ENCODE measurements at regions not wholly inside any gene's neighbourhood (a gene's known extent, or its start where the extent isn't known, plus 50 kb on each side); places are given as distances from the start of the nearest gene placed in this dataset.

DNA sequence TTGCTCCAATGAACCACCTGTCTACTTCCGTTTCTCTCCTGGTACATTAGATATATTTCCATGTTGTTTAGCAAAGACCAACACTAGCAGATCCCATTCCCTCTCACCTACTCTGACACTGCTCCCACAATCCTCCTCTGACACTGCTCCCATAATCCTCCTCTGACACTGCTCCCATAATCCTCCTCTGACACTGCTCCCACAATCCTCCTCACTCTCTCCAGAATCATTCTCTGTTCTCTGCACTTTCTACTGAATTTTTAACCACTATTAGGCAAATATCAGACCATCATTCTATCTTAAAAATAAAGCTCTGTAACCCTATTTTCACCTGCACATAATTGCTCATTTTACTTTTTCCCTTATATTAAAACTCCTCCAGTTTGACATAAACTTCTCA lies 578.5 kb upstream of the PCDH20 start:
- TF ChIP-seq GATA2 (IDR thresholded peaks at IDR 0.05; ENCODE audit: low read depth, low read length) (no peak), GATA3 (IDR thresholded peaks at IDR 0.05; ENCODE audit: low read depth, low read length) (no peak)

DNA sequence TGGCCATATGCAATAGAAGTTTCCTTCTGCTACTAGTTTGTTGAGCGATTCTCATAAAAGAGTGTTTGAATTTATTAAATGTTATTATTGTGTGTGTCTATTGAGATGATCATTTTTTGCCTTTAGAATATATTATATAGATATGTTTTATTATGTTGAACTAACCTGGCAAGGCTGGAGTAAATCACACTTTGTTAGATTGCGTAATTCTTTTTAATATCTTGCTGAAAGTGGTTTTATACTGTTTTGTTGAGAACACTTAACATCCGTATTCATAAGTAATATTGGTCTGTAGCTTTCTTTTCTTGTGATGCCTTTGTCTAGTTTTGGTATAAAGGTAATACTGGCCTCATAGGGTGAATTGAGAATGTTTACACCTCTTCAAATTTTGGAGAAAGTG lies 574.3 kb upstream of the PCDH20 start:
- TF ChIP-seq GATA3 (IDR thresholded peaks at IDR 0.05; ENCODE audit: low read depth, low read length) (no peak), GATA2 (IDR thresholded peaks at IDR 0.05; ENCODE audit: low read depth, low read length) (no peak)

DNA sequence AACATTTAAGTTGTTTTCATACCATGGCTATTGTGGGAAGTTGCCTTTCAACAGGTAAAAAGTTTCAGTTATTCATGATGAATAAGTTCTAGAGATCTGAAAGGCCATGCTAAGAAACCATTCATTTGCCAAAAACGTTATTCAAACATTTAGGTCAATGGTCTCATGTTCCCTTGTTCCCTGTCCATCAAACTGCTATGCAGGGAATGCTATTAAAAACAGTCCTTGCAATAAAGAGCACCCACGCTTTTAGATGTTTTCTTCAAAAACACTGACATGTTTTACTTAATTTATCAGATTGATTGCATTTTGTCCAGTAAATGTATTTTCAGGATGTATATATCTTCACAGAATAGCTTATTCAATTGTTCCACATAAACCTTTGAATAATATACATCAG lies 573.2 kb upstream of the PCDH20 start:
- TF ChIP-seq GATA2 (IDR thresholded peaks at IDR 0.05; ENCODE audit: low read depth, low read length) (no peak), GATA3 (IDR thresholded peaks at IDR 0.05; ENCODE audit: low read depth, low read length) (no peak)

GRCh38 chr13:61975001-61975400 lies 559.4 kb upstream of the PCDH20 start:
- TF ChIP-seq GATA2 (IDR thresholded peaks at IDR 0.05; ENCODE audit: low read depth, low read length) (no peak), GATA3 (IDR thresholded peaks at IDR 0.05; ENCODE audit: low read depth, low read length) (no peak)

GRCh38 chr13:61965756-61966155 lies 550.1 kb upstream of the PCDH20 start:
- no peak for TF ChIP-seq GATA3 (IDR thresholded peaks at IDR 0.05; ENCODE audit: low read depth, low read length)
- TF ChIP-seq GATA2 (IDR thresholded peaks at IDR 0.05; ENCODE audit: low read depth, low read length), result no peak

GRCh38 chr13:61960981-61961380 lies 545.3 kb upstream of the PCDH20 start:
- TF ChIP-seq GATA3 (IDR thresholded peaks at IDR 0.05; ENCODE audit: low read depth, low read length), result no peak
- no peak for TF ChIP-seq GATA2 (IDR thresholded peaks at IDR 0.05; ENCODE audit: low read depth, low read length)

DNA sequence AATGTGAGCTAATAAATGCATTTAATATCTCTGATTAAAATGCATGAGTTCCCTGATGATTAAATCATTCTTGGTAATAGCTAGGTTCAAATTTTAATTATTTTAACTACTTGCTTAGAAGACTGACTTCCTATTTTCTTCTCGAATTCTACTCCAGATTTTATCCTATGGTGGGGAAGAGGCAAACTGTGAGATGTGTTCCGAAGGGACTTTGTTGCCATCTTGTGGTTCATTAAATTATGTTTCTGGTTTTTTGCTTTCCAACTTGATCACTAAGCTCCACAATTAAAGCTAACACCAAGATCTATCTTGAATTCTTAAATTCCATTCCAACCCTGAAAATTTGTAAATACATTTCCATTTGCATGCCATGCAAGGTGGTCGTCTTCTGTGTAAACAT lies 538.4 kb upstream of the PCDH20 start:
- TF ChIP-seq GATA2 (IDR thresholded peaks at IDR 0.05; ENCODE audit: low read depth, low read length), result no peak
- no peak for TF ChIP-seq GATA3 (IDR thresholded peaks at IDR 0.05; ENCODE audit: low read depth, low read length)

GRCh38 chr13:61950828-61951227 lies 535.2 kb upstream of the PCDH20 start:
- TF ChIP-seq GATA3 (IDR thresholded peaks at IDR 0.05; ENCODE audit: low read depth, low read length) (no peak), GATA2 (IDR thresholded peaks at IDR 0.05; ENCODE audit: low read depth, low read length) (no peak)

DNA sequence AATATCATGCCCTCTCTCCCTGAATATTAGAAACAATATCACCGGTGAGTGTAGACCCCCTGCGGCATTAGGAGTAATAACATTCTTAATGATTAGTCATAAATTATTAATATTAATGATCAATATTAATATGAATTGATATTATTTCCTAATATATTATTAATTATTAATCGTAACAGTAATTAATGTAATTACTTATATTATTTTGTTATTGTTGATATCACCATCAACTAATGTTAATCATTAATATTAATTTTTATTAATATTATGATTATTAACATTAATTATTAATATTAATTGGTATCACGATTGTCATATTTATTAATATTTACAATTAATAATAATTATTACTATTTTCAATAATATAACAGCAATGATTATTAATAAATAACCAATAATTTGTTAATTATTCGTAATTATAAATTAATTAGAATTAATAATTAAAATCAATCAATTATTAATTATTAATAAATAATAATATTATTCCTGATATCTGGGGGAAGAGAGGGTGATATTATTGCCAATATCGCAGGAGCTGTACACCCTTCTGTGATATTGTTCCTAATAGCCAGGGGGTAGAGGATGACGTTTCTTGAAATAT lies 528.8 kb upstream of the PCDH20 start:
- TF ChIP-seq GATA3 (IDR thresholded peaks at IDR 0.05; ENCODE audit: low read depth, low read length) (no peak), GATA2 (IDR thresholded peaks at IDR 0.05; ENCODE audit: low read depth, low read length) (no peak)

DNA sequence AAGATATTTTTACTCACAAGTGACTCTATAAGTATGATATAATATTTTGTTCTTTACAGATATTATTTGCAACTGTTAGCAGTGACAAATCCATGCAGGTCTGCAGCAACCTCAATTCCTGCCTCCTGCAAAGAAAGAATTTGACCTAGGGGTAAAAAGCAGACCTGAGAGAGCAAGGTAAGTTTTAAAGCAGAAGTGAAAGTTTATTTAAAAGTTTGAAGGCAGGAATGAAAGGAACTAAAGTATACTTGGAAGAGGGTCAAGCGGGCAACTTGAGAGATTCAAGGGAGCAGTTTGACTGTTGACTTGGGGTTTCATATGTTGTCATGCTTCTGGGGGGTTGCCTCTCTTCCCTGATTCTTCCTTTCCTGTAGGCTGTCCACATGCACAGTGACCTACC lies 520.1 kb upstream of the PCDH20 start:
- no peak for TF ChIP-seq GATA2 (IDR thresholded peaks at IDR 0.05; ENCODE audit: low read depth, low read length)
- no peak for TF ChIP-seq GATA3 (IDR thresholded peaks at IDR 0.05; ENCODE audit: low read depth, low read length)

GRCh38 chr13:61927648-61928047 lies 512.0 kb upstream of the PCDH20 start:
- TF ChIP-seq GATA2 (IDR thresholded peaks at IDR 0.05; ENCODE audit: low read depth, low read length) (no peak), GATA3 (IDR thresholded peaks at IDR 0.05; ENCODE audit: low read depth, low read length) (no peak)

DNA sequence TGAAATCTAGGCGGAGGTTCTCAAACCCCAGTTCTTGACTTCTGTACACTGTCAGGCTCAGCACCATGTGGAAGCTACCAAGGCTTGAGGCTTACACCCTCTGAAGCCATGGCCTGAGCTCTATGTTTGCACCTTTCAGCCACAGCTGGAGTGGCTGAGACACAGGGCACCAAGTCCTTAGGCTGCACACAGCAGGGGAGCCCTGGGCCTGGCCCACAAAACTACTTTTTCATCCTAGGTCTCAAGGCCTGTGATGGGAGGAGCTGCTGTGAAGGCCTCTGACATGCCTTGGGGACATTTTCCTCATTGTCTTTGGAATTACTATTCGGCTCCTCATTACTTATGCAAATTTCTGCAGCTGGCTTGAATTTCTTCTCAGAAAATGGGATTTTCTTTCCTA lies 503.2 kb upstream of the PCDH20 start:
- no peak for TF ChIP-seq GATA3 (IDR thresholded peaks at IDR 0.05; ENCODE audit: low read depth, low read length)
- TF ChIP-seq GATA2 (IDR thresholded peaks at IDR 0.05; ENCODE audit: low read depth, low read length), result no peak

GRCh38 chr13:61916483-61916882 lies 500.8 kb upstream of the PCDH20 start:
- TF ChIP-seq GATA2 (IDR thresholded peaks at IDR 0.05; ENCODE audit: low read depth, low read length) (no peak), GATA3 (IDR thresholded peaks at IDR 0.05; ENCODE audit: low read depth, low read length) (no peak)

DNA sequence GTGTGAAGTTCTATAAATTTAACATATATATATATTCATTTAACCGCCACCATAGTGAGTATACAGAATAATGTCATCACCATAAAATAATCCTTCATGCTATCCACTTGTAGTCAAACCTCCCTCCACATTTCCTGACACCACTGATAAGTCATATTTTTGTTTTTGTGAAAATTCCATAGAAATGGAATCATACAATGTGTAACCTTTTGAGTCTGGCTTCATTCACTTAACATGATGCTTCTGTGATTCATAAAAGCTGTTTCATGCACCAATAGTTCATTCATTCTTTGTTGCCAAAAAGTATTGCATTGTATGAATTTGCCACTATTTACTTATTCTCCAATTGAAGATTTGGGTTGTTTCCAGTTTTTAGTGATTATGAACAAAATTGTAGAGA lies 497.5 kb upstream of the PCDH20 start:
- TF ChIP-seq GATA2 (IDR thresholded peaks at IDR 0.05; ENCODE audit: low read depth, low read length) (no peak), GATA3 (IDR thresholded peaks at IDR 0.05; ENCODE audit: low read depth, low read length) (no peak)

- TF ChIP-seq GATA3 (IDR thresholded peaks at IDR 0.05; ENCODE audit: low read depth, low read length) (no peak), GATA2 (IDR thresholded peaks at IDR 0.05; ENCODE audit: low read depth, low read length) (no peak)
Observed at GRCh38 chr13:61908906-61909615, 493.4 kb upstream of the PCDH20 start.
